ENCODE measurements at regions not wholly inside any gene's neighbourhood (a gene's known extent, or its start where the extent isn't known, plus 50 kb on each side); places are given as distances from the start of the nearest gene placed in this dataset.

GRCh38 chr20:11391591-11391990 lies 526.1 kb upstream of the BTBD3 start:
- DNase-seq (ENCODE audit: low spot score) = no peak

- no peak for DNase-seq (ENCODE audit: low spot score)
Observed at GRCh38 chr20:11394145-11394833, 523.4 kb upstream of the BTBD3 start.

DNA sequence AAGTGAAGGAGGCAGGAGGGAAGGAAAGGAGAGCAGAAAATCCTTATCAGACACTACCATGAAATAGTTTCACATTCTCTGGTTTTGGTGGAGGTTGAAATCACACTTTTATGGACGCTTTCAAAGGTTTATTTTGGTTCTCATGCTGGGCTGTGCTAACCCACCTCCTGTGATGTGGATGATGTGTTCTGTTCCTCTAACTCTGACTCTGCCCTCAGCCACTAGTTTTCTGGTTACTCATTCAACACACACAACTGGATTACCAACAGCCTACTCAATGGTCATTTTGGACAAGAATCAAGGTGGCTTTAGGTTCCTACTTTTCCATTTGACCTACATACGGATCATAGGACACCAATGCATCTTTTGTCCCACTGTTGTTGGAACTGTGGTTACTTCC lies 522.1 kb upstream of the BTBD3 start:
- DNase-seq (ENCODE audit: low spot score) = no peak

DNA sequence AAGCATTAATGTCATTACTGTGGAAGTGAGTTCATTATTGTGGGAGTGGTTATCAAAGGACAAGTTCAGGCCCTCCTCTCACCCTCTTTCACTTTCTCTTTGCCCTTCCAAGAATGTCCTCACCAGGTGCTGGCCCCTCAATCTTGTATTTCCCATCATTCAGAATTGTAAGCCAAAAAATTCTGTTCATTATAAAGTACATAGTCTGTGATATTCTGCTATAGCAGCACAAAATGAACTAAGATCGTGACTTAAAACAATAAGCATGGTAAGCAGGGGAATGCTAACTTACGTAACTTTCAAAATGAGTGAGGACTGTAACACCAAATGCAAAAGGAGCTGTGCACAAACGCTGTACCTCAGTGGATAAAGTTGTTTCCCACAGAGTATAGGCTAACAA lies 515.7 kb upstream of the BTBD3 start:
- no peak for DNase-seq (ENCODE audit: low spot score)

DNA sequence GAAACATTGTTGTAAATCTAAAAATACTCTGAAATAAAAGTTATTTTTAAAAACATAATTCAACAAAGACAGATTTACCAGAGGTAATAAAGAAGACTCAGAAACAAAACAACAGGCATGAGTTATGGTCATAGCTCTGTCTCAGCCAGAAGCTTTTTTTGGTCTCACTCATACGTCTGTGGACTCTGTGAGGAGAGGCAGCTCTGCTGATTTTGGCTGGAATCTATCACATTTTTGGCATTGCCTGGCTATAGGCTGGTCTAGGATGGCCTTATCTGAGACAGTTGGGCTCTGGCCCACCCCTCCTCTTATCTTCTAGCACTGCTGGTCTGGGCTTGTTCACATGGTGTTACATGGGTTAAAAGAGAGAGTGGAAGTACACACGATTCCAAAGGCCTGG lies 514.0 kb upstream of the BTBD3 start:
- DNase-seq (ENCODE audit: low spot score) = no peak

- no peak for DNase-seq (ENCODE audit: low spot score)
Observed at GRCh38 chr20:11406877-11407276, 510.8 kb upstream of the BTBD3 start.

DNA sequence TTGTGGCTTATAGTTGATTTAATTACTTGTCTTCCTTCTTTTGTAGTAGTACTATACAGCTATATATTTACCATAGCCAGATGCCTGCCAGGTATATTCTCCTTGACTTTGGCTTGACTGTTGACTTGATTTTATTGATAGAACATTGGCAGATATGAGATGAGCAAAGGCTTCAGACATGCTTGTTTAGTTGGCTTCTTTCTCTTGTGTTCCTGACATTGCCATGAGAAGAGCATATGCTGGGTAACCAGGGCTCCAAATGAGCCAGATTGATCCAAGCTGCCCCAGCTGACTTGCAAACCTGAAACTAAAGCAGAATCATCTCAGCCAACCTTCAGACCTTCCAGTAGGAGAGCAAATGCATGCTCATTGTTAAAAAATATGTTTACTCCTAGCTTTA lies 508.1 kb upstream of the BTBD3 start:
- no peak for DNase-seq (ENCODE audit: low spot score)

GRCh38 chr20:11411765-11412164 lies 505.9 kb upstream of the BTBD3 start:
- DNase-seq (ENCODE audit: low spot score) = no peak

DNA sequence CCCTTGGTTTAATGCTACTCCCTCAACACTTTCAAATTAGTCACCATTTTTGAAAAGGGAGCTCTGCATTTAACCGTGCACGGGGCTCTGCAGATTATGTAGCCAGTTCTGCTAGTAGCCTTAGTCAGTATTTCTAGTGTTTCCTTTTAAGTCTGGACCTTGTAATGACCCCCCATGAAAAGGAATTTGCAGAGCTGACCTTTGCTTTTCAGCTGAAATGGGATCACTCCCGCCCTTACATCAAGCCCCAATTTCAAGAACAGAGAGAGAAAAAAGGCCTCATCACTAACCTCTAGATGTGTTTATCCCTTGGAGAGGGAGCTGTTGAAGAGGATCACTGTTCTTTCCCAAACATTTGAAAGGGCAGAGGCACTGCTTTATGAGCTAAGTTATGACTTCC lies 490.7 kb upstream of the BTBD3 start:
- DNase-seq (ENCODE audit: low spot score) = no peak

DNA sequence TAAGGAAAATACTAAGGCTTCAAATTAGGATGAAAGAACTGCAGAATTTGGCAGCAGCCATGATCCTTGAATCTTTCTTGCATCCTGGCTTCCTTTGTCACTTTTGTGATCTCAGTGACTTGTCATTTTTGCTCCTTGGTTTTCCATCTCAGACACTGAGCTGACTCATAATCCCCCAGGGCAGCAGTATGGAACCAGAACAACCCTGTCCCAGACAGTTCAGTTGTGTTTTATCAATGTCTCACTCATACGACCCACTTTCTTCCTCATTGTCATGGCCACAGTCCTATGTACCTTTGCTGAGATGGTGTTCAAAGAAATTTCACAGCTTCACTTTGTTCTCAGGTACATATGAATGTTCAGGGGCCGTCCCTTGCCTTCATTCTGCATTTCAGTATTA lies 488.5 kb upstream of the BTBD3 start:
- no peak for DNase-seq (ENCODE audit: low spot score)

DNA sequence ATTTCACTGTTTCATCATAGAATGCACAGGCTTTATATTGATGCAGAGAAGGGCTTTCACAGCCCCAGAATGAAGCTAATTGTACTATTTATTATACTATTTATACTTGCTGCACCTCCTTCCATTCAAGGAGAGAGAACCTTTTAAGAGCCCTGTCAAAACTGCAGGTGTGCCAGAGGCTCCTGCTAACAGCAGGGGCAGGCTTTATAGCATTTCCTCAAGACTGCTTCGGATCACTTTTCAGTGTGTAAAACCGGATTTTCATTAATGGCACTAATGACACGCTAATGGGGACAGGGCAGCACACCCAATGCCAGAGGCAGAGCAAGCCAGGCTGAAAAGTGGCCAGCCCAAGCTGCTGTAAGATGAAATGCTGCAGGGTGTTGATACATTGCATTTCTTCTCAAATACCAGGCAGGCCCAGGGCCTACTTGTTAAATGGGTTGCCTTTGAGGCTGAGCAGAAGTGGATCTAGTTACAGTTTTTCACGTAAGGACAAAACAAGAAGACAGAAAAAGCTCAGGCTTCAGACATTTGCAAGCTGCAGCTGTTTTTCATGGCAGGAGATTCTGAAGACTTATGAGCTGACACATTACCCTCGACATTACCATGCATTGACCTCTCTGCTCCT lies 487.7 kb upstream of the BTBD3 start:
- DNase-seq (ENCODE audit: low spot score) = no peak

DNA sequence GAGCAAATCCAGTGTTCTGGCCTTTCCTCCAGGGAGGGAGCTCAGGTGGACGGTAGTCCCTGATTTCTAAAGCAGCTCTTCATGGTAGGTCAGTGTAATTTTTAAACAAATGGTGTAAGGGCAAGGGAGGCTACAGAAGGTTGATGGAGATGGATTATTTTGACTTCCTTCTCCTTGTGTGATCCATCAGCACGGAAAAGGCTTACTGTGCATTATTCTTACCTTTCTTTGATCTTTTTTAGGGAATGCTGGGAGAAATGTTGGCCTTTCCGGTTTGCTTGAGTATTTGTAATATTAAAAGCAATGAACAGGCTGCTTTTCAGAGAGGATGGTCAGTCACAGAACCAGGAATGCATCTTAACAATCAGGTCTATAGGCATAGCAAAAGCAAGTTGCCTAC lies 487.0 kb upstream of the BTBD3 start:
- no peak for DNase-seq (ENCODE audit: low spot score)

- DNase-seq (ENCODE audit: low spot score) = no peak
Observed at GRCh38 chr20:11431621-11432020, 486.1 kb upstream of the BTBD3 start.

DNA sequence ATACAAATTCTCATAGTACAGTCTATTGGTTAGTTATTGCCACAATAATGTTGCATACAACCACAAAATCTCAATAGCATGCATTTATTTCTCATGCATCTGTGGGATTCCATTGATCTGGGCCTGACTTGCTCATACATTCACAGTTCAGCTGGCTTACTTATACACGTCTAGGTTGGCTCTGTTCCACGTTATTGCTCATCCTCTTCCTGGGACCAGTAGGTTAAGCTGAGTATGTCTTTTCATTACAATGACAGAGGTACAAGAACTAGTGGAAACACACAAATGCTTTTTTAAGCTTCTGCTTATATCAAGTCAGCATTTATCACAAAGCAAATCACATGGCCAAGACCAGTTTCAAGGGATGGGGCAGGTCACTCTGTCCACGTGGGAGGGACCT lies 485.3 kb upstream of the BTBD3 start:
- no peak for DNase-seq (ENCODE audit: low spot score)

- DNase-seq (ENCODE audit: low spot score) = no peak
Observed at GRCh38 chr20:11436113-11436905, 481.4 kb upstream of the BTBD3 start.

DNA sequence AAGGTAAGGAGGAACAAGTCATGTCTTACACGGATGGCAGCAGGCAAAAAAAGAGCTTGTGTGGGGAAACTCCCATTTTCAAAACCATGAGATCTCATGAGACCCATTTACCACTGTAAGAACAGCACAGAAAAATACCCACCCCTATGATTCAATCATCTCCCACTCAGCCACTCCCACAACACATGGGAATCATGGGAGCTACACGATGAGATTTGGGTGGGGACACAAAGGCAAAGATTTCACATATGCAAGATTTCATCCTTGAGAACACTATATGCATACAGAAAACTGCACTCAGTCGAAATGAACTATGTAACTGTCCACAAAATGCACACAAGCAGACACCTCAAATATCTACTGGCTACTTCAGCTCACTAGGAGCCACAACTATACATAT lies 480.6 kb upstream of the BTBD3 start:
- no peak for DNase-seq (ENCODE audit: low spot score)

DNA sequence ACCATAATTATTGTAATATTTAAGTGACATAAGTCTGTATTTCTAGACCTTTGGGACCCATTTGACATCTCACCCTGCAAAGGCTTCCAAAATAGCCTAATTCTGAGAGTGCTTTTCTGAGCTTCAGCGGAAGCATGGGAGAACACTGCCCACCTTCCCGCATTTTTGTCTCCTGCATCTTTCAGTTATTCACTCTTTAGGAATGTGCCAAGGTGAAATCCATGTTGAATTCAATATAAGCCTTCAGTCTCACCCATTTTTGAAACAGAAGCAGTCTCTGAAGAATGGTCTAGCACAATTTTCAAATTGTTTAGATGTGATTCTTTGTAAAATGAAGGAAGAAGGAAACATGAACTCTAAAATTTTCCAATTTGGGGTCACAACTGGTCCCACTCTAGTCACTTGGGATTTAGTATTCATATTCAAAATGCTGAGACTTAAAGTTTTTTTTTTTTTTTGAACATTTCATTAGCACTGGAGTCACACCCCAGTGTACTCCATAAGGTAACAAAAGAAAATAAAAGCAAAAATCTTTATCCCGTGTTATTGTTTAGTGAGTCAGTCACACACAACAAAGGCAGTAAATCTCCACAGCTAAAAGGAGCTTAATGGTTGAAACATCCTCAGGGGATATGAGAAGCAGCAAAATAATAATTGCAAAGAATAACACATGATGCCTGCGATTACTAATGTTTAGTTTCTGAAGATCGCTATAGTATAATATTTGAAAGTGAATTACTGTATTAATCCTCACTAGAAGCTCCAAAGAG lies 479.9 kb upstream of the BTBD3 start:
- DNase-seq (ENCODE audit: low spot score) = no peak

- DNase-seq (ENCODE audit: low spot score) = no peak
Observed at GRCh38 chr20:11438412-11438811, 479.3 kb upstream of the BTBD3 start.

DNA sequence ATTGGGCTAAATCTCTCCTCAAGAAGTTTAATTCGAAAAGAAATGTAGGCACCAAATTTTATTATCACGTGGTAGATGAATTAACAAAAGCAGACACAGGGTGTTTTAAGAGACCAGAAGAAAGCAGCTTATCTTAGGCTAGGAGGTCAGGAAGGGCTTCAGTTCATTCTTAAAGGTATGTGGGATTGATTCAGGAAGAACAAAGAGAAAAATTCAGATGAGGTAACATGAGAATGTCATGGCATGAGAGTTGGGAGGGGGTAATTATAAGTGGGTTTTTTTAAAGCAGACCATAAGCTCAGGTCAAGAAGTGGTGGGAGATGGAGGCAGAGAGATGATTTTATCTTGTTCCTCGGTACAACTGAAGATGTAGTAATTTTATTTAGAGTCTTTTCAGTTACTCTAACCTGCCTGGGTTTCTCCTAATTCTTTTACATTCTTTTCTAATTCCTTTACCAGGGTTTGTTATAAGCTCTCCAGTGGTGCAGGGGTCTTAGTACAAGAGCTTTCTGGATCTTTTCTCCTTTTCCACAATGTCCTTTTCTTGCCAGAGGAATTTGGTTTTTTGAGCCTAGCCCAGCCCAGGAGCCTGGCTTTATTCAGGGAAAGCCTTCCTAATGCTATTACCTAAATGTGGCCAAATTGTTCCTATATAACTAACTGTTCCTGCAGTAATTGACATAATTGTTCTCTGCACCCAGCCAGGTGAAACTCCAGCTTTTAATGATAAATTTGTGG lies 474.1 kb upstream of the BTBD3 start:
- DNase-seq (ENCODE audit: low spot score) = no peak

GRCh38 chr20:11445161-11445560 lies 472.5 kb upstream of the BTBD3 start:
- peak; percentile 8 for DNase-seq (ENCODE audit: low spot score)

DNA sequence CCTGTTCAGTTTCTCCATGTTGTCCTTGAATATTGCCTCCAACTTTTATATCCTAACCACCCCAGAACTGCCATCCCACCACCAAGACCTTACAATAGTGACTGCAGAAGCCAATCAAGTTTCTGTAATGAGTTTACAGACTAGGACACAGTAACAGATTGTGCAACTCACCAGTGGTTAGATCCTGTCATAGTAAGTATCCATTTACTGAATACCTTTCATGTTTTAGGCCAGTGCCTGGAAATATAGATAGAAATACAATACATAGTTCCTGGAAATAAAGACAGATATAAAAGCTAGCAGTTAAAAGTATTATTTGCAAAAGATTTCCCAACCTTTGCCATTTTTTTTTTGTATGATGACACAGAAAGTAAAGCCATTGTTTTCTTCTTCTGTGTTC lies 471.8 kb upstream of the BTBD3 start:
- DNase-seq (ENCODE audit: low spot score) = no peak

Data from putamen (tissue), 1 donor.